Thoracic aorta (tissue), 2 donors: ENCODE measurements at regions not wholly inside any gene's neighbourhood (a gene's known extent, or its start where the extent isn't known, plus 50 kb on each side); places are given as distances from the start of the nearest gene placed in this dataset.

Experiments used
- ATAC-seq: fragments of 150-250 bp; one replicate; pipeline ENCODE4 v1.8.0; 2017; ENCODE audit warnings: low read depth; ENCODE audit not compliant: insufficient number of reproducible peaks, low FRiP score
- DNase-seq: peaks from one replicate; pipeline ENCODE4 v3.0.0-alpha.2; 2020; ENCODE audit warnings: low spot score
- H3K27ac ChIP-seq, 2 donors: fragments of 200-600 bp; sonication (generic); 1 replicate in 1 of 2; 2 replicates in 1 of 2; pipeline ENCODE4 v1.5.1; 2016; ENCODE audit warnings: mild to moderate bottlenecking in 2 of 2, moderate library complexity in 2 of 2
- H3K27me3 ChIP-seq: fragments of 200-600 bp; sonication (generic); replicated peaks from 2 replicates; pipeline ENCODE4 v1.6.0; 2016; ENCODE audit warnings: mild to moderate bottlenecking; ENCODE audit not compliant: insufficient read depth
- H3K36me3 ChIP-seq: fragments of 200-600 bp; sonication (generic); one replicate; pipeline ENCODE4 v1.5.1; 2016
- H3K4me1 ChIP-seq, 2 donors: fragments of 200-600 bp; sonication (generic); 1 replicate in 1 of 2; 2 replicates in 1 of 2; pipeline versions ENCODE4 v1.5.1 to v1.6.0; 2016; ENCODE audit warnings: low read depth in 2 of 2, mild to moderate bottlenecking in 1 of 2; ENCODE audit not compliant: control insufficient read depth in 1 of 2
- H3K4me3 ChIP-seq: fragments of 200-600 bp; sonication (generic); 2 replicates; pipeline ENCODE4 v1.5.1; 2016; ENCODE audit warnings: mild to moderate bottlenecking
- H3K9me3 ChIP-seq: fragments of 200-600 bp; sonication (generic); 2 replicates; pipeline ENCODE4 v1.5.1; 2016
- TF ChIP-seq, protein P1 (sequence below): fragments of 200-600 bp; sonication (generic); IDR thresholded peaks from one replicate; pipeline ENCODE4 v1.5.1; 2019; ENCODE audit warnings: antibody characterized with exemption

DNA sequence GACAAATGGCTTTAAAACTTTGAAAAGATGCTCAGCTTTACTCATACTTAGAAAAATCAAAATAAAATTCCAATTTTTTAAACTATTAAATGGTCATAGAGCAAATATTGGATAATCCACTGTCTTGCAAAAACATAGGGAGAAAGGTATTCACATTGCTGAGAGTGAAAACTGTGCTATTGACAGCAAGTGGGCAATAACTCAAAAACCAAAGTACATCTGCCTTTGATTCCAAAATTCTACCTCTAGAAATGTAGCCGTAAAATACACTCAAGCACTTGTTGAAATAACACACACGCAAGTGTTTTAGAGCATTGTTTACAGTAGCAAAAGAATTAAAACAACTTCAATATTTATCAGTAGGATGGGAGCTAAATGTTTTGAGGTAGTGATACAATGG, 210.6 kb upstream of the HS3ST3A1 start:
- Histone ChIP-seq H3K36me3 (no peaks in the 10 kb centered on the region), H3K9me3 (no peaks in the 10 kb centered on the region), H3K4me3 (no peak overlapping the region), H3K4me1 (no peaks in the 10 kb centered on the region), H3K27ac (no peak overlapping the region), H3K27me3 (no peaks in the 10 kb centered on the region)
- no peak for DNase-seq
- TF ChIP-seq, protein P1, sequence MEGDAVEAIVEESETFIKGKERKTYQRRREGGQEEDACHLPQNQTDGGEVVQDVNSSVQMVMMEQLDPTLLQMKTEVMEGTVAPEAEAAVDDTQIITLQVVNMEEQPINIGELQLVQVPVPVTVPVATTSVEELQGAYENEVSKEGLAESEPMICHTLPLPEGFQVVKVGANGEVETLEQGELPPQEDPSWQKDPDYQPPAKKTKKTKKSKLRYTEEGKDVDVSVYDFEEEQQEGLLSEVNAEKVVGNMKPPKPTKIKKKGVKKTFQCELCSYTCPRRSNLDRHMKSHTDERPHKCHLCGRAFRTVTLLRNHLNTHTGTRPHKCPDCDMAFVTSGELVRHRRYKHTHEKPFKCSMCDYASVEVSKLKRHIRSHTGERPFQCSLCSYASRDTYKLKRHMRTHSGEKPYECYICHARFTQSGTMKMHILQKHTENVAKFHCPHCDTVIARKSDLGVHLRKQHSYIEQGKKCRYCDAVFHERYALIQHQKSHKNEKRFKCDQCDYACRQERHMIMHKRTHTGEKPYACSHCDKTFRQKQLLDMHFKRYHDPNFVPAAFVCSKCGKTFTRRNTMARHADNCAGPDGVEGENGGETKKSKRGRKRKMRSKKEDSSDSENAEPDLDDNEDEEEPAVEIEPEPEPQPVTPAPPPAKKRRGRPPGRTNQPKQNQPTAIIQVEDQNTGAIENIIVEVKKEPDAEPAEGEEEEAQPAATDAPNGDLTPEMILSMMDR: no peak
- no peak for ATAC-seq

DNA sequence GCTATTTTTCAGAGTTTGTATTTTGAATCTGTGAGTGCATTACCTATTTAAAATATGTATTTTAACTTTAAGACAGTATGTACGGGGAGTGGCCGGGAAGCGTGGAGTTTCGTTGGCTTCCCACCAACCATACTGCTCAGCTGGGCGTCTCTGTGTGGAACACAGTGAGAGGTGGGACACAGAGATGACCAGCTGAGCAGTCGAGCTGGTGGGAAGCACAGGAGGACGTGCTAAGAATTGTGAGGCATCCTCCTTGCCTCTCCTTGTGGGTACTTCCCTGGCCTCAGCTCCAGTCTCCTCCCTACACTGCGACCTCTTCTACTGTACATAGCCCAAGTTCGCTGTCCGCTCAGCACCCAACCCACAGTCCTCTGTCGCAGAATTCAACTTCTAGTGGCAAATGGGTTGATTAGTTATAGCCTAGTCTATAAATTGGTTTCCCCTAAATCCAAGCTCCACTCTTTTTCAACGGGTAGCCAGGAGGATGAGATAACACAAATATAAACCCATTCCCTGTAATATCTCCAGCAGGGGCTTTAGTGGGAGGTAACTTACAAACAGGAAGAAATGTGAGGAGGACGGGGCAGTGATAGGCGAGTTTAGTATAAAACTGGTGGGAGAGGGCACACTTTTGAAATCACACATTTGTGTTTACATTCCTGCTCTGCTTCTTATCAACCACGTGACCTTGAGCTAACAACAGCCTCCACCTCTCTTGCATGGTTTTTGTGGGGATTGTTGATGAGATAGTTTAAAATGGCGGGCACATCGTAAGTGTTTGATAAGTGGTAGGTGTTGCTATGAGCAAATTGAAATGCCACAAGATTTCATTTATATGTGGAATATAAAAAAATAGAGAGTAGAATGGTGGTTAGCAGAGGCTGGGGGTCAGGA, 211.9 kb upstream of the HS3ST3A1 start:
- Histone ChIP-seq H3K9me3 (no peaks in the 10 kb centered on the region), H3K36me3 (no peaks in the 10 kb centered on the region), H3K4me1 (no peaks in the 10 kb centered on the region), H3K4me3 (no peak overlapping the region), H3K27ac (no peak overlapping the region), H3K27me3 (no peaks in the 10 kb centered on the region)
- TF ChIP-seq, protein P1: no peak
- no peak for ATAC-seq
- DNase-seq: no peak

DNA sequence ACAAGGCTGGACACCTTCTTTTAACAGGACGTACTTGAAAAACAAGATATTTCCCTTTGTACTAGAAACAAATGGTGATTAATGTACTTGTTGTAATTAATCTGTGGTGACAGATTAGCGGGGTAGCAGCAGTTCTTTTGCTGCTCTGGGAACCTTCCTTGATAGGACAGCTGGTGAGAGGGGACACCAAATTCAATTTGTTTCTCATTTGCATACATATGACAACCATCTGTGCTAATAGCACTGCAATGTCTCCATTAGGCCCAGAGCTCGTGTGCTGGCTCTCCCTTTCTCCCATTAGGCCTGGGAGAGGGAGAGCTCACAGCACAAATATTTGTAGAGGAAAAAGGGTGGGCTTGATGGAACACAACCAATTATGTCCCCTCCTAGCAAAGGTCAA, 221.0 kb upstream of the HS3ST3A1 start:
- Histone ChIP-seq H3K27me3 (no peaks in the 10 kb centered on the region), H3K4me3 (no peak overlapping the region), H3K9me3 (no peaks in the 10 kb centered on the region), H3K27ac (no peak overlapping the region), H3K36me3 (no peaks in the 10 kb centered on the region), H3K4me1 (no peaks in the 10 kb centered on the region)
- DNase-seq (no peak), ATAC-seq (no peak)
- TF ChIP-seq, protein P1: no peak

DNA sequence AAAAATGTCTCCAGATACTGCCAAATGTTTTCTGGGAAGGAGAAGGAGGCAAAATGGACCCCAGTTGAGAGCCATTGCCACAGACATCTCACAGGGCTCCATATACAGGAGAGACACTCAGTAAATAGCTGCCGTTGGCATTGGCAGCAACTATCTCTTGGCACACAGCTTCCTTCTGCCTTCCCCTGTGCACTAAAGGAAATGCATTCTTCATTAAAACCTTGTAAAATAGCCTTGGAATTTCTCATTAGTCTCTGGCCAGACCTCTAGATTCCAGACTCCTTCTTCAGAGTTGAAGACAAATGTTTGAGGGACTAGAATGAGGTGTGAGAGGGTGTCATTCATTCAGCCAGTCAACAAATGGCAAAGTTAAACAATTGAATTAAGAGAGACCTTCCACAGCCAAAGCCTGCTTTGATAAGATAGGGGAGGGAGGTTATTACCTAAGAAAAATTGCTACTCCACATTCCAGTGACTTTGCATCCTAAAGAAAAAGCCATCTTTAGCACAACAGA, 223.9 kb upstream of the HS3ST3A1 start:
- Histone ChIP-seq H3K27me3 (no peaks in the 10 kb centered on the region), H3K9me3 (no peaks in the 10 kb centered on the region), H3K4me1 (no peaks in the 10 kb centered on the region), H3K36me3 (no peaks in the 10 kb centered on the region), H3K27ac (no peak overlapping the region), H3K4me3 (no peak overlapping the region)
- no peak for ATAC-seq
- TF ChIP-seq, protein P1: no peak
- no peak for DNase-seq

DNA sequence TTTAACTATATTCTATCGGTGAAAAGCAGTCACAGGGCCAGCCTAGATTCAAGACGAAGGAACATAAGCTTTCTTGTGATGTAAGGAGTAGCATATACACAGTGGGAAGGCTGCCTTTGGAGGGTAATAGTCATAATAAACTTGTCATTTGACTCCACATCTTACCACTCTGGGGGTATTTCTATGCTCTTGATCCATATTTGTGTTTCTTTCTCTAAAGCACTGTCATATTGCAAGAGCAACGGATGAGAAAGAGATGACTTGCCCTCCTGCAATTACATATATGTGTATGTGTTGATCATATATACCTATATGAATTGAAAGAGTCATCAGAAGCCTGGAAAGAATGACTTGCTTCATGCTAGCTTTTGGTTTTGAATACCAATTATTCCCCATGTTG, 225.4 kb upstream of the HS3ST3A1 start:
- Histone ChIP-seq H3K4me1 (no peaks in the 10 kb centered on the region), H3K36me3 (no peaks in the 10 kb centered on the region), H3K27me3 (no peaks in the 10 kb centered on the region), H3K4me3 (no peak overlapping the region), H3K27ac (no peak overlapping the region), H3K9me3 (no peaks in the 10 kb centered on the region)
- no peak for DNase-seq
- ATAC-seq: no peak
- TF ChIP-seq, protein P1: no peak
